ENCODE measurements at regions not wholly inside any gene's neighbourhood (a gene's known extent, or its start where the extent isn't known, plus 50 kb on each side); places are given as distances from the start of the nearest gene placed in this dataset.

- no peak overlapping the region for H3K4me3 ChIP-seq (ENCODE audit: low read depth, low read length)
- ChIA-PET POLR2A (no interaction called here), CTCF (no interaction called here)
- DNase-seq (ENCODE audit: low read depth, low spot score): no peak
- no peak for TF ChIP-seq CTCF (IDR thresholded peaks at IDR 0.05; ENCODE audit: insufficient read depth, low read length, missing control alignments)
These were observed 373.8 kb upstream of the KLF4 start for GRCh38 chr9:107863396-107863795.

- no peak for DNase-seq (ENCODE audit: low read depth, low spot score)
- no peak for TF ChIP-seq CTCF (IDR thresholded peaks at IDR 0.05; ENCODE audit: insufficient read depth, low read length, missing control alignments)
- ChIA-PET POLR2A (no interaction called here), CTCF (no interaction called here)
- no peak overlapping the region for H3K4me3 ChIP-seq (ENCODE audit: low read depth, low read length)
These were observed 373.3 kb upstream of the KLF4 start for GRCh38 chr9:107862881-107863280.

- CTCF ChIA-PET: no interaction called here
These were observed 372.8 kb upstream of the KLF4 start for GRCh38 chr9:107862323-107862722.

GRCh38 chr9:107861075-107861474 is 371.5 kb upstream of the KLF4 start:
- no peak overlapping the region for H3K4me3 ChIP-seq (ENCODE audit: low read depth, low read length)
- POLR2A ChIA-PET: no interaction called here
- no peak for TF ChIP-seq CTCF (IDR thresholded peaks at IDR 0.05; ENCODE audit: insufficient read depth, low read length, missing control alignments)
- DNase-seq (ENCODE audit: low read depth, low spot score): no peak
- CTCF ChIA-PET: no interaction called here

More at GRCh38 chr9:107862323-107862722, 372.8 kb upstream of the KLF4 start:
- no peak overlapping the region for H3K4me3 ChIP-seq (ENCODE audit: low read depth, low read length)
- POLR2A ChIA-PET: no interaction called here
- DNase-seq (ENCODE audit: low read depth, low spot score): no peak
- TF ChIP-seq CTCF (IDR thresholded peaks at IDR 0.05; ENCODE audit: insufficient read depth, low read length, missing control alignments): no peak

DNA sequence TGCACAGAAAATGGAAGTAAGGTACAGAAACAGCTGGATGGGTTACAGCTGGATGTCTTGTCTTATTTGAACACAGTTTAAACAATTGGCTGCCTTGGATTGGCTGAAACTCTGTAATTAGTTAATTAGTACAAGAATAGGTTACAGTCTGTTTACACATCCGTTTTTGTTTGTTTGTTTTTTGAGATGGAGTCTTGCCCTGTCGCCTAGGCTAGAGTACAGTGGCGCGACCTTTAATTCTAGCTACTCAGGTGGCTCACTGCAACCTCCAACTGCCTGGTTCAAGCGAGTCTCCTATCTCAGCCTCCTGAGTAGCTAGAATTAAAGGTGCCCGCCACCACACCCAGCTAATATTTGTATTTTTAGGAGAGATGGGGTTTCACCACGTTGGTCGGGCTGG is 368.7 kb upstream of the KLF4 start:
- DNase-seq (ENCODE audit: low read depth, low spot score): no peak
- no peak overlapping the region for H3K4me3 ChIP-seq (ENCODE audit: low read depth, low read length)
- ChIA-PET CTCF (no interaction called here), POLR2A (no interaction called here)
- TF ChIP-seq CTCF (IDR thresholded peaks at IDR 0.05; ENCODE audit: insufficient read depth, low read length, missing control alignments): no peak

DNA sequence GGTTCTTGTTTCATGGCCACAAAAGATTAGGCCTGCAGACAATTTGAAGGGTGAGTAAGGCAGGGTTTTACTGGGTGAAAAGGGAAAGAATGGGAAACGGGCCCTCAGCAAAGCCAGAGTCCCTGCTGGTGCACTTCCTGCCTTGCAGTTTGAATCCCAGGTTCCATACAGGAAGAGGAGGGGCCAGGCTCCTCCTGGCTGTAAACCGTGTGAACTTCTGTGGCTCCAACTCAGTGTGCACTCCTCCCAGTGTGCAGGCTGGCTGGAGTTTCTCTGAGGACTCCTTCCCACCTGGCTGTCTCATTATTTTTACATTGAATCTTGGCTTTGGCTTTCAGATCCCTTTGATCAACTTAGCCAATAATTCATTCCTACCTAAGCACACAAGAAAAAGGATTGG is 367.1 kb upstream of the KLF4 start:
- DNase-seq (ENCODE audit: low read depth, low spot score): no peak
- POLR2A ChIA-PET: no interaction called here
- CTCF ChIA-PET: no interaction called here

More for the DNA sequence above, 367.1 kb upstream of the KLF4 start:
- TF ChIP-seq CTCF (IDR thresholded peaks at IDR 0.05; ENCODE audit: insufficient read depth, low read length, missing control alignments): no peak
- no peak overlapping the region for H3K4me3 ChIP-seq (ENCODE audit: low read depth, low read length)
